Activated T-cell treated with anti-CD3 and anti-CD28 coated beads, Interleukin-2, amount 50 U/mL, for 24 hours (primary cell): ENCODE measurements at regions not wholly inside any gene's neighbourhood (a gene's known extent, or its start where the extent isn't known, plus 50 kb on each side); places are given as distances from the start of the nearest gene placed in this dataset.

Experiments used
- DNase-seq: peaks from one replicate; pipeline ENCODE4 v3.0.0-alpha.2; 2020
- H3K27ac Mint-ChIP-seq: 2 replicates; pipeline ENCODE4 v1.8.0; 2020; ENCODE audit warnings: mild to moderate bottlenecking, mixed read lengths
- H3K27me3 Mint-ChIP-seq: 2 replicates; pipeline ENCODE4 v1.8.0; 2020; ENCODE audit warnings: mixed read lengths
- H3K36me3 Mint-ChIP-seq: 2 replicates; pipeline ENCODE4 v1.8.0; 2020; ENCODE audit warnings: low read depth, mixed read lengths
- H3K4me1 Mint-ChIP-seq: 2 replicates; pipeline ENCODE4 v1.8.0; 2020; ENCODE audit warnings: low read depth, mixed read lengths
- H3K4me3 Mint-ChIP-seq: 2 replicates; pipeline ENCODE4 v1.8.0; 2020; ENCODE audit warnings: mild to moderate bottlenecking, moderate library complexity, mixed read lengths
- H3K9me3 Mint-ChIP-seq: 2 replicates; pipeline ENCODE4 v1.8.0; 2020; ENCODE audit warnings: mixed read lengths

DNA sequence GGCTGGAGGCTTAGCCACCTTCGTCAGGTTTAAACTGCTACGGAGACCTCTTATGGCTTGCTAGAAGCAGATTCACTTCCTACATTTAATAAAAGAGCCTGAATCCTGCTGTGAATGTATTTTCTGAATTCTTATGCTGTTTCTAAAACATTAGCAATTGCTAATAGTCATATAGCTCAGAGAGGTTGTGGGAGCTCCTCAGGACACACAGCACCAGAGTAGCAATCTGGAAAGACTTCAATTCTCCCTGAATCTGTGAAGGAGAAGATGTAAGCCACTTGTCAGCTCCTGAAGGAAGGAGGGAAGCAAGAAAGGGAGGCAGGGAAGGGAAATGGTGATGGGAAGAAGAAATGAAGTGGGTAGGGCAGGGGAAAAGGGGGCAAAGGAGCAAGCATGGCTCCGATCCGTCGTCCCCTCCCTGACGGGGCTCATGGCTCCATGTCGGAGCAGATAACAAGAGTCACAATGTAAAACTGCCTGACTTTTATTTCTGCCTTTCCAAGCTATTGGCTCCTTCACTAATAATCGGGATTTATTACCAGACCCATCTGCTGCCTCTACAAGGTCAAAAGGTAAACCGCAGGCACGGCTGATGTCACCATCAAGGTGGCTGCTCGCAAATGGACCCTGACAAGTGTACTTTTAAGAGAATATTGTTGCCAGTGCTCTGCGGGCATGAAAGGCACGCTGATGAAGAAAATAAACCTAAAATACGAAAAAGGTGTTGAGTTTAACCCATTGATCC is 656.0 kb upstream of the SALL3 start:
- Mint-ChIP-seq H3K27me3 (peaks cover 2% of the 10 kb centered on the region), H3K4me1 (no peaks in the 10 kb centered on the region), H3K9me3 (no peaks in the 10 kb centered on the region)

DNA sequence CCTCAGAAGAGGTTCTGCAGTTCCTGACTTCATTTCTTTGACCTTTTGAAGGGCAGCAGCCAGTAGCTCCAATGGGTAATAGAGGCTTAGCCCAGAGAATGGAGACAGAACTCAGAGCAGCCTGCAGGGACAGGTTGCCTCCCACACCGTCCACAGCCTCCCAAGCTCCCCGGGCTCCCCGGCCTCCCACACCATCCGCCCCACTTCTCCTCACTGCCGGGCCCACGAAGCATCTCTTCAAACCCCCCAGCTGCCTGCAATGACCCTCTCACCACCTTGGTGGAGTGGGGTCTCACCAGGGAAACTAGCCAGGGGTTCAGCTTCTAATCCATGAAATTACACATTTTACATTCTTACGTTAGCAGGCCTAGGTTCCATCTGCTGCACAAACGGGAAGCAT is 652.0 kb upstream of the SALL3 start:
- Mint-ChIP-seq H3K27ac (no peak overlapping the region), H3K4me3 (no peak overlapping the region), H3K27me3 (peaks cover 4% of the 10 kb centered on the region), H3K4me1 (no peaks in the 10 kb centered on the region), H3K9me3 (no peaks in the 10 kb centered on the region), H3K36me3 (no peaks in the 10 kb centered on the region)
- no peak for DNase-seq

More for the DNA sequence above, 656.0 kb upstream of the SALL3 start:
- Mint-ChIP-seq H3K4me3 (no peak overlapping the region), H3K27ac (no peak overlapping the region), H3K36me3 (no peaks in the 10 kb centered on the region)
- no peak for DNase-seq

DNA sequence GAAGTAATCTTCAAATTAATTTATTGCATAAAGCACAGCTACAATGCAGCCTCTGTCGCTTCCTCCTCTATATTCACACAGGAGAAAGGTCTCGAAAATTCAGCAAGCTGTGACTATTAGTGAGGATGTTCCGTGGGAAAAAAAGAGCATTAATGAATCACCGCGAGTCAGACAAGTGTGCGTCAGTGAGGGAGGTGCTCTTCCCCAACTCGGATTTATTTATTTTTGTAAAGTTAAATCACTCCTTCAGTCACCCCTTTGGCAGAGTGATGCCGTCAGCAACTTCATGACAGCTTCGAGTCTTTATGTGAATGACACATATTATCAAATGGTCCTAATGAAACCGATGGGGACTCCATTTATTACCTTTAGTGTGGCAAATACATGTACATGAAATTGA is 648.9 kb upstream of the SALL3 start:
- Mint-ChIP-seq H3K36me3 (no peaks in the 10 kb centered on the region), H3K9me3 (no peaks in the 10 kb centered on the region), H3K4me3 (no peak overlapping the region), H3K4me1 (no peaks in the 10 kb centered on the region), H3K27me3 (peaks cover 7% of the 10 kb centered on the region), H3K27ac (no peak overlapping the region)
- DNase-seq, result no peak

DNA sequence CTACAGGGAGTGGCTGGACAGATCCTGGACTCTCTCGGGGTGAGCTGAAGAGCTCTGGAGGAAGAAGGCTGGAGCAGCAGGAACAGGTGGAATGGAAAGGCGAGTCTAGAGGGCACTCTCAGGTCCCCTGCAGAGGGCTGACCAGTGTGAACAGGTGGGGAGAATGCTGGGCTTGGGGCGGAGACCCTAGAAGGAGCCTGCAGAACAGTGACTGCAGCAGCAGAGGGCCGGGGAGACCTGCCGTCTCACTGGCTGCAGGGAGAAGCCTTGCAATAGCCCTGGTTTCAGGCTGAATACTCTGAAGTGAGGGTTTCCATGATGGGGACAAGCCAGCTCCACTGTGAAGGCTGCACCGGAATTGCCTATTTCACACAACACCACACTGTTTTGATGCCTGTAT is 626.7 kb upstream of the SALL3 start:
- Mint-ChIP-seq H3K27ac (no peak overlapping the region), H3K9me3 (no peaks in the 10 kb centered on the region), H3K27me3 (peaks cover 9% of the 10 kb centered on the region), H3K4me1 (no peaks in the 10 kb centered on the region), H3K4me3 (no peak overlapping the region), H3K36me3 (no peaks in the 10 kb centered on the region)
- no peak for DNase-seq

DNA sequence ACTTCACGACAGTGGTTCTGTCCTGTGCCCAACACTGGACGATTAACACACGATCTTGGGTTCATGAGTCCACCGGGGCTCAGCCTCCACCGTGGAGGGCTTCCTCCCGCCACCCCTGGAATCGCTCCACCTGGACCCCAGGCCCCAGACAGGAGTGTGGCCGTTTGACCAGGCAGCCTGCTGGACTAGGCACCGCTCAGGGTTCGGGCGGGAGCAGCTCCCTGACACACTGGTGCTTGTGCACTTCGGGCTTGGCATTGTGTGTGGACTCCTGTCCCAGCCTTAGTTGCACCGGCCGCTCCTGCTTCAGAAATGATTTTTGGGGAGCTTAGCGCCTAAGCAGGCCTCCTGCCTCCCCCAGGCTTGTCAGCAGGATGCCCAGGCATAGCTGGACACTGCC is 617.4 kb upstream of the SALL3 start:
- Mint-ChIP-seq H3K4me1 (no peaks in the 10 kb centered on the region), H3K27me3 (no peaks in the 10 kb centered on the region), H3K4me3 (no peak overlapping the region)

DNA sequence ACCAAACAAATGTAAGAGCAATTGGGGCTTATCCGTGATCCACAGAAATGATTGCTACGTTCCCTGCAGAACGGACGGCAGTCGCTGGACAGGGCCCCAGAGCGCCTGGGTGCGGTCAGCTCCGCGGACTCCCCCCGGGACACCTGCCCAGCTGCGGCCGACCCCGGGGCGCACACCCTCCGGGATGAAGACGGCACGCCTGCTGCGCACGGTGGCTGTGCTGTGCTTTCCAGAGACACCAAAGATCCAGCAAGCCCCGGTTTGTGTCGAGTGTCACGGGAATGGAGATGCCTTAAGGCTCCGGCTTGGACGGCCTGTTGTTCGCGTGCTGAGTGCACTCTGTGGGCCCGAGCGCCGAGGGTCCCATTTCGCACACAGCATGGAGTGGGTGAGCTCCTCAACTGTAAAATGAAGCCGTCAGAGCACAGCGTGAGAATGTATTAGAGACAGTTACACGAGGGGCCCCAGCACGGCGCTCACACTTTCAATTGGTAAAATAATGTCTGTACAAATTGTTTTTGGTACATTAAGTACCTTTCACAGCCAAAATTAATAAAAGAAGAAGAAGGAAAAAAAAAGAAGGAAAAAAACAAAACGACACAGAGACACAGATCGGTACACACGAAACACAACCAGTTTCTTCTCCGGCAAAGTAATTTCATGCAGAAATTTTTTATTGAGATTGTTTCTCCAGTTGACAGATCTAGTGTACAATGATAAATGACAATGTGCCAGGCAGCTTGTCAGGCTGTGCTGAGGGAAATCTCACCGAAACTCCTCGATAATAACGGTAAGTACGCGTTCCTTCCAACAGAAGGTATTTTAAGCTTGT is 615.8 kb upstream of the SALL3 start:
- no peaks in the 10 kb centered on the region for H3K4me1 Mint-ChIP-seq
- no peaks in the 10 kb centered on the region for H3K36me3 Mint-ChIP-seq
- no peaks in the 10 kb centered on the region for H3K9me3 Mint-ChIP-seq
- no peaks in the 10 kb centered on the region for H3K27me3 Mint-ChIP-seq
- no peak for DNase-seq
- H3K4me3 Mint-ChIP-seq, result no peak overlapping the region
- no peak overlapping the region for H3K27ac Mint-ChIP-seq

More for the DNA sequence above, 617.4 kb upstream of the SALL3 start:
- no peak for DNase-seq
- Mint-ChIP-seq H3K9me3 (no peaks in the 10 kb centered on the region), H3K27ac (no peak overlapping the region), H3K36me3 (no peaks in the 10 kb centered on the region)

DNA sequence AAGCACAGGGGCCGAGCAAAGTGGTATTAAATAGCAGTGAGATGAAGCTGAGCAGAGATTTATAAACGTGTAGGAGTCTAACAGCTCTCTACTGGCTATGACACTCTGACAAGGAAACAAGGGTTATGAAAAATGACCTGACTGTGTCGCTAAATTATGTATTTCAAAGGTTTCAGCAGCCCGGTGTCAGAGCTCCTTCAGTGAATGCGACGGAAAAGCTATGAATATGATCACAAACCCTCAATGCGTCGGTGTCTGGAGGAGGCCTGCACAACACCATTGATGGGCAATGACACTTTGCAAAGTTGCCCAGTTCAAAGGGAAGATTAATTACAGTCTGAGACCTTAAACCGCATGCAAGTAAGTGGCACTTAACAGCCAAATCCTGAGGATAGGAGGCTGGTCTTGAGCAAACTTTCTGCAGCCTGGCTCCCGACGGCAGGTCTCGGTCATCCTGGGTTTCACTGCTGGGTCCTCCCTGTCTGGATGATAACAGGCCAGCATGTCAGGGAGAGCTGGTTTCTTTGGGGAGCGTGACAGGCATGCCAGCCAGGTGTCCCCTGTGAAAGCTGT is 615.1 kb upstream of the SALL3 start:
- H3K9me3 Mint-ChIP-seq, result no peaks in the 10 kb centered on the region
- no peaks in the 10 kb centered on the region for H3K27me3 Mint-ChIP-seq
- H3K36me3 Mint-ChIP-seq, result no peaks in the 10 kb centered on the region
- no peak overlapping the region for H3K4me3 Mint-ChIP-seq
- no peaks in the 10 kb centered on the region for H3K4me1 Mint-ChIP-seq
- no peak for DNase-seq
- H3K27ac Mint-ChIP-seq, result no peak overlapping the region

DNA sequence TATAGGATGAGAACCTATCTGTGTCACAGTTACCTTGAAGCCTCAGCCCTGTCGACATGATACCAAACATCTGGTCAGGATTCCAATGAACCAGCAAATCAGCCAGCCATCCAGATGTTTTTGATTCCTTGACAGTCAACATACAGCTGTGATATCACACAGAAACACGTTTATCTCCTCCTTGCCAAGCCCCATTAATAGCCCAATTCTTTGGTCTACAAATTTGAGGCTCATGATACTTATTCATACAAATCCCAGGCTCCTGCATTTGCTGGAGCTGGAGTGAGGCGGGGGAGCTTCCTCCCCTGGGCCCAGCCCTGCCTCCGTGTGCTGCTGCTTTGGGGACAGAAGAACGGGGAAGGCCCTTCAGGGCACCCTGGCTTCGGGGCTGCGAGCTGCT is 611.6 kb upstream of the SALL3 start:
- H3K4me1 Mint-ChIP-seq, result no peaks in the 10 kb centered on the region
- H3K27me3 Mint-ChIP-seq, result no peaks in the 10 kb centered on the region
- no peak overlapping the region for H3K27ac Mint-ChIP-seq
- H3K4me3 Mint-ChIP-seq, result no peak overlapping the region
- H3K9me3 Mint-ChIP-seq, result no peaks in the 10 kb centered on the region
- no peak for DNase-seq
- H3K36me3 Mint-ChIP-seq, result no peaks in the 10 kb centered on the region

DNA sequence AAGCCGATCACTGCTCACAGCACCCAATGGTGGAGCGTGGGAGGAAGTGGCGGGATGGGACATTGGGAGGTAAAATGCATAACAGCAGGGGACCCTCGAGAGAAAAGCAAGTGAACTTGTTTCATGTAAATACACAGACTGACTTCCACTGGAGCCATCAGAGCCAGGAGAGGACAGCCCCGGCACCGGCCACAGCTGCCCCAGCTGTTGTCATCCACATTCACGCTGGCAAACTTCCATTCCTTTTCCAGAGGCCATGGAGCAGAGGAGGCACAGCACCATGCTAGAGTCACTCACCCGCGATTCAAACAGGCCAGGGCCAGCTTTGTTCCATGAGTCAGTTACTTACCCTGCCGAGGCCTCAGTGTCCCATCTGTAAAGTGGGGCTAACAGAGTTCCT is 610.9 kb upstream of the SALL3 start:
- Mint-ChIP-seq H3K9me3 (no peaks in the 10 kb centered on the region), H3K36me3 (no peaks in the 10 kb centered on the region), H3K4me3 (no peak overlapping the region), H3K27me3 (no peaks in the 10 kb centered on the region), H3K4me1 (no peaks in the 10 kb centered on the region), H3K27ac (no peak overlapping the region)
- DNase-seq, result no peak

DNA sequence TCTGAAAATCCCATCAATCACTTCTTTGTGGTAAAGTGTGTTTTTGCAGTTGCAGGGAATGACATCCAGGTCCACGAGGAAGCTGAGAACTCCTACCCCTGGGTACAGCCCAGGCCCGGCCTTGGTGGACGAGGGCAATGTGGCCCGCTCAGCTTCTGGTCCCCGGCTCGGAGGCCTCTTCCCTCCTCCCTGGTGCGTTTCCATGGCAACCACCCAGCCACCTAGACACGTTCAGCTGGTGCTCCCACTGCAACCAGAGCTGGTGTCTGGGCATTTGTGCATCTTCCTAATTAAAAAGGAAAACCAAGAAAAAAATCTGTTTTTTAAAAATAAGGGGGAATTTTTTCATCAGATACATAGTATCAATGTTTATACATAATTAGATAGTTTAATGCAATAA is 603.6 kb upstream of the SALL3 start:
- H3K4me3 Mint-ChIP-seq, result no peak overlapping the region
- H3K9me3 Mint-ChIP-seq, result no peaks in the 10 kb centered on the region
- no peak overlapping the region for H3K27ac Mint-ChIP-seq
- H3K36me3 Mint-ChIP-seq, result no peaks in the 10 kb centered on the region
- DNase-seq, result no peak
- H3K27me3 Mint-ChIP-seq, result peaks cover 4% of the 10 kb centered on the region
- H3K4me1 Mint-ChIP-seq, result no peaks in the 10 kb centered on the region

DNA sequence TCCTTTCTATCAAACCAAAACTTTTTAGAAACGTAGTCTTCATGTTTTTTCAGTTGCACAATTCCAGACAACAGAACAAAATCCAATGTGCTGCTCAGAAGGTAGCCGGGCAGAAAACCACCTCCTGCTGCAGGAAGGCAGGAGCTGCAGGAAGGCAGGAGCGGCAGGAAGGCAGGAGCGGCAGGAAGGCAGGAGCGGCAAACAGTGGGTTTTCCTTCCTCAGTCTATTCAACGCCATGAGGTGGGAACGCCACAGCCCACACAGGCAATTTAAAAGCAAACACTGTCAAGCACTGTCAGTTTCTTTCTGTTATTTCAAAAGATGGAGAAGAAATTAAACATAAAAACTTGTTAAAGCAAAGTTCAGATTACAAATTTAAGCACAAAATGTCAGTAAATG is 601.2 kb upstream of the SALL3 start:
- Mint-ChIP-seq H3K4me3 (no peak overlapping the region), H3K4me1 (no peaks in the 10 kb centered on the region)

DNA sequence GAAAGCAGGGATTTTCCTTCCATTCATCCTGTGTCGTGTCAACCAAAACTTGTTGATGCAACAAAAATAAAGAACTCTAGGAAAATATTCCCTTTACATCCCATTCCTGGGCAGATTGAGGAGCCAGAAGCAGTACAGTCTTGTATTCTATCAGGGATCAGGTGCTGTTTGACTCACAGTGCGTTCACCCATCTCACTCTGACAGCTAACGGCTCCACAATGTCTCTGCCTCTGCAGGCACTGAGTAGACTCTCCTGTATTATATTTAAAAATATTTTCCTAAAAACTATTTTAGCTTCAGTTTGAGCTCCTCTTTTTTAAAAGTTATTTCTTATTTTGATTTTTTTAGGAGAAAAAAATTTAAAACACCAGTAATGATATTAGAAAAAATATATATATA is 600.6 kb upstream of the SALL3 start:
- Mint-ChIP-seq H3K36me3 (no peaks in the 10 kb centered on the region), H3K27ac (no peak overlapping the region), H3K4me3 (no peak overlapping the region), H3K9me3 (no peaks in the 10 kb centered on the region), H3K4me1 (no peaks in the 10 kb centered on the region), H3K27me3 (peaks cover 4% of the 10 kb centered on the region)
- DNase-seq, result no peak

More for the DNA sequence above, 601.2 kb upstream of the SALL3 start:
- no peaks in the 10 kb centered on the region for H3K36me3 Mint-ChIP-seq
- H3K9me3 Mint-ChIP-seq, result no peaks in the 10 kb centered on the region
- no peak for DNase-seq
- H3K27me3 Mint-ChIP-seq, result peaks cover 4% of the 10 kb centered on the region
- no peak overlapping the region for H3K27ac Mint-ChIP-seq

DNA sequence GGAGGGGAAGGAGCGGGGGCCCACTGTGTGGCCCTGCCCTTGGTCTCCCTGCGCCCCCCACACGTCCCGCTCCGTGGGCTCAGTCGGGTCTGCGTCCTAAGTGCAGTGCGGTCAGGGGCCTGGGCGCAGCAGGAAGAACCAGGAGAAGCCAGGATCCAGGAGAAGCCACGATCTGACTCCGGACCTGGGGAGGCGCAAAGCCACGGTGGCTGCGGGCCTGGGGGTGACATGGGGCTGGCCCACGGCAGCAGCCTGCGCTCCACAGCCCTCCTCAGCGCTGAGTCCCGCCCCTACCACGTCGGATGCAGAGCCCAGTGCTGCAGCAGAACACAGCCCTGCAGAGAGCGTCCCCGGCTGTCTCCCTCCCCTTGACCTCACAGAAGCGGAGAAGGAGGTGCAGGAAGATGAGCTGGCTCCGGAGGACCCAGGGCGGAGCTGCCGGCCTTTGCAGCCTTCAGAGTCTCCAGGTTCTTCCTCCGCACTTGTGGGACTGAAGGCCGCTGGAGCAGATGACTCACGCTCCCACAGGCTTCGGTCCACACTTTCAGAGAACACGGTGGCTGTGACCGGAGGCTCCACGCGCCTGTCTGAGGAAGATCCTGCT is 589.2 kb upstream of the SALL3 start:
- peaks cover 10% of the 10 kb centered on the region for H3K27me3 Mint-ChIP-seq
- no peak overlapping the region for H3K4me3 Mint-ChIP-seq
- no peaks in the 10 kb centered on the region for H3K4me1 Mint-ChIP-seq
- peaks cover 8% of the 10 kb centered on the region for H3K9me3 Mint-ChIP-seq
- no peak overlapping the region for H3K27ac Mint-ChIP-seq
- H3K36me3 Mint-ChIP-seq, result no peaks in the 10 kb centered on the region
- DNase-seq, result no peak

DNA sequence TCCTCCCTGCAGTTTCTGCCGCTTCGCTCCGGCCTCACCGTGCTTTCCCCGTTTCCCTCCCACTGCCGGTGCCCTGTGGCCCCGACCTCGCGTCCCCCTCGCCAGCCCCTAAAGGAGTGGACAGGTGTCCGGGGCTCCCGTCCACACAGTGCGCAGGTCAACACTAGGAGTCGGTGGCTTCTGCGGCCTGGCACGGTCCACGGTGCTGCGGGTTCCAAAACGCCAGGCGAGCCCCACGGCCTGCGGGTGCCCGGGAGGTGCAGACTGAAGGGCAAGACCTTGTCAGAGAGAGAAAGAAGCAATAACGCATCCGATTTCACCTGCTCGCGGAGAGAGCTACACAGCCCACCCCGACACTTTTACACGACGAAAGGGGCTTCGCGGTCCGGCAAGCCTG is 588.7 kb upstream of the SALL3 start:
- Mint-ChIP-seq H3K27ac (no peak overlapping the region), H3K4me1 (no peaks in the 10 kb centered on the region), H3K27me3 (peaks cover 10% of the 10 kb centered on the region), H3K9me3 (peaks cover 8% of the 10 kb centered on the region), H3K4me3 (no peak overlapping the region), H3K36me3 (no peaks in the 10 kb centered on the region)
- no peak for DNase-seq
